H1 (cell line): ENCODE measurements at regions not wholly inside any gene's neighbourhood (a gene's known extent, or its start where the extent isn't known, plus 50 kb on each side); places are given as distances from the start of the nearest gene placed in this dataset.

Experiments used
- ASH2L ChIP-seq: fragments of 200-600, 300-600 bp; sonication (generic); IDR thresholded peaks from one replicate; pipeline ENCODE4 v1.7.1; 2017; ENCODE audit warnings: low read length
- BACH1 ChIP-seq: IDR thresholded peaks from 2 replicates; pipeline ENCODE4 v1.6.1; 2012; ENCODE audit warnings: low read length, improper control_type of control experiment
- CHD7 ChIP-seq: fragments of 300-600 bp; sonication (generic); IDR thresholded peaks from 2 replicates; pipeline ENCODE4 v1.7.1; 2012; ENCODE audit warnings: low read length, moderate library complexity, mild to moderate bottlenecking, inconsistent platforms; ENCODE audit not compliant: insufficient replicate concordance
- JUN ChIP-seq: IDR thresholded peaks from 2 replicates; pipeline ENCODE4 v1.6.1; 2011; ENCODE audit warnings: low read depth, mild to moderate bottlenecking, improper control_type of control experiment, low read length
- SIX5 ChIP-seq: IDR thresholded peaks from 2 replicates; pipeline ENCODE4 v1.6.1; 2011; ENCODE audit warnings: mild to moderate bottlenecking, low read depth, low read length
- TAF7 ChIP-seq: optimal IDR thresholded peaks from 2 replicates; pipeline ENCODE3; 2011; ENCODE audit warnings: low read depth, mild to moderate bottlenecking, inconsistent platforms, low read length, moderate library complexity, borderline replicate concordance
- TF ChIP-seq, protein P1 (sequence below): IDR thresholded peaks from 2 replicates; pipeline ENCODE4 v1.6.1; 2012; ENCODE audit warnings: inconsistent platforms

DNA sequence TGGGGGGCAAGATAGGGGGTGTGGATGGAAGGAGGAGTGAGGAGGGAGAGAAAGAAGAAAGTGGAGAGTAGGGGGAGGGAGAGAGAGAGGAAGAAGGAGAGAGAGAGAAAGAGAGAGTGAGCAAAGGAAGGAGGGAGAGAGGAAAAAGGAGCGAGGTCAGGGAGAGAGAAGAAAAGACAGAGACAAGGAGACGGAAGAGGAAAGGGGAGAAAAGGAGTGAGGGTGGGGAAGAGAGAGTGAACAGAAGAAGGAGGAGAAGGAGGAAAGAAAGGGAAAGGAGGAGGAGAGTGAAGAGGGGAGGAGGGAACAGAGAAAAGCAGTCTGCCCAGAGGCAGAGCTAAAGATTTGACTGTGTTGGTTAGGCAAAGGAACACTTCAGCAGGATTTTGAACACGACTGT, 181.6 kb downstream of the MID1IP1 start (continued):
- TF ChIP-seq CHD7: no peak
- TF ChIP-seq, protein P1, sequence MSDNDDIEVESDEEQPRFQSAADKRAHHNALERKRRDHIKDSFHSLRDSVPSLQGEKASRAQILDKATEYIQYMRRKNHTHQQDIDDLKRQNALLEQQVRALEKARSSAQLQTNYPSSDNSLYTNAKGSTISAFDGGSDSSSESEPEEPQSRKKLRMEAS: no peak
- no peak for TF ChIP-seq TAF7
- no peak for TF ChIP-seq BACH1
- TF ChIP-seq JUN: no peak
- TF ChIP-seq ASH2L: no peak
- TF ChIP-seq SIX5: no peak
- TF ChIP-seq, all 59 proteins: peak for 0
